GM12878 (cell line): ENCODE measurements at regions not wholly inside any gene's neighbourhood (a gene's known extent, or its start where the extent isn't known, plus 50 kb on each side); places are given as distances from the start of the nearest gene placed in this dataset.
"Not testable (repeated sequence)": the region's sequence is repeated elsewhere in the genome, so short reads cannot be mapped to it uniquely, and the experiment has no call there.

Source experiments
- ATAC-seq: fragments of 200-7000 bp; cut with Tn5 transposase; 3 replicates; pipeline ENCODE4 v1.9.1; 2020; ENCODE audit warnings: mild to moderate bottlenecking, moderate library complexity
- BruUV-seq: library from RNA; stranded (reverse); fragments of 400-500 nt; replicated peaks from 2 replicates; lab custom pipeline; 2021; lab: Mats Ljungman, UMichigan
- CTCF ChIA-PET: fragments of 300-600 bp; sonication (Branson Sonifier 250); formaldehyde crosslinking; extraction: SDS; loops from one replicate; lab custom pipeline; 2021; ENCODE audit warnings: inconsistent platforms; lab: Yijun Ruan, JAX
- POLR2A ChIA-PET: fragments of 350-600 bp; formaldehyde crosslinking; extraction: SDS; loops from one replicate; lab custom pipeline; 2021; ENCODE audit warnings: inconsistent platforms; lab: Charles Lee
- RAD21 ChIA-PET: fragments of 300-600 bp; sonication (Branson Sonifier 250); formaldehyde crosslinking; loops from one replicate; lab custom pipeline; 2023; ENCODE audit warnings: antibody characterized with exemption; ENCODE audit not compliant: unreplicated experiment; lab: Charles Lee
- SMC1A ChIA-PET: fragments of 300-600 bp; sonication (Branson Sonifier 250); formaldehyde crosslinking; loops from one replicate; lab custom pipeline; 2023; ENCODE audit not compliant: unreplicated experiment, uncharacterized antibody; lab: Charles Lee
- DNase-seq: peaks from one replicate; pipeline ENCODE4 v3.0.0-alpha.2; 2011; ENCODE audit warnings: low read depth, low spot score
- FAIRE-seq: peaks from 3 replicates; lab custom pipeline; 2011; peaks lifted over from hg19 to GRCh38; lab: Jason Lieb, UNC
- H2AFZ ChIP-seq: 2 replicates; pipeline ENCODE4 v1.6.0; 2011; ENCODE audit warnings: low read depth, low read length, control low read depth; ENCODE audit not compliant: control insufficient read depth
- H3K27ac ChIP-seq: 2 replicates; pipeline ENCODE4 v1.5.1; 2011; ENCODE audit warnings: control low read depth; ENCODE audit not compliant: control insufficient read depth, insufficient read depth
- H3K27me3 ChIP-seq, 2 experiments: replicated peaks in 1 of 2; 2 replicates each; pipeline versions ENCODE4 v1.6.0 to v1.6.1; 2011; ENCODE audit warnings: low read length in 1 of 2; ENCODE audit not compliant: control insufficient read depth in 2 of 2, insufficient read depth in 2 of 2
- H3K36me3 ChIP-seq, 2 experiments: 2 replicates each; pipeline ENCODE4 v1.5.1; 2011; ENCODE audit warnings: low read length in 1 of 2; ENCODE audit not compliant: control insufficient read depth in 2 of 2, insufficient read depth in 2 of 2
- H3K4me1 ChIP-seq: 2 replicates; pipeline ENCODE4 v1.6.1; 2011; ENCODE audit warnings: mild to moderate bottlenecking, low read length, moderate library complexity, mixed read lengths; ENCODE audit not compliant: control insufficient read depth, insufficient read depth
- H3K4me2 ChIP-seq: 2 replicates; pipeline ENCODE4 v1.6.0; 2011; ENCODE audit warnings: control low read depth; ENCODE audit not compliant: control insufficient read depth, insufficient read depth
- H3K4me3 ChIP-seq: fragments of 200-600 bp; sonication (generic); 2 replicates; pipeline ENCODE4 v1.5.1; 2016
- H3K79me2 ChIP-seq: 2 replicates; pipeline ENCODE4 v1.6.0; 2011; ENCODE audit warnings: low read length; ENCODE audit not compliant: control insufficient read depth, insufficient read depth
- H3K9ac ChIP-seq: 2 replicates; pipeline ENCODE4 v1.8.0; 2011; ENCODE audit warnings: low read length, control low read depth, mixed read lengths; ENCODE audit not compliant: control insufficient read depth, insufficient read depth
- H3K9me3 ChIP-seq: replicated peaks from 3 replicates; pipeline ENCODE4 v1.5.1; 2011; ENCODE audit warnings: mild to moderate bottlenecking, low read length; ENCODE audit not compliant: control insufficient read depth, insufficient read depth
- H4K20me1 ChIP-seq: 2 replicates; pipeline ENCODE4 v1.6.0; 2011; ENCODE audit not compliant: control insufficient read depth, insufficient read depth
- E2F8 ChIP-seq: fragments of 450-650 bp; IDR thresholded peaks from 2 replicates; pipeline ENCODE4 v1.6.1; 2018; ENCODE audit warnings: mild to moderate bottlenecking, low read depth, moderate library complexity; ENCODE audit not compliant: partially characterized antibody
- IRF4 ChIP-seq: IDR thresholded peaks from 2 replicates; pipeline ENCODE4 v1.6.1; 2011; ENCODE audit warnings: low read depth, low read length
- MLLT1 ChIP-seq: fragments of 450-650 bp; IDR thresholded peaks from 2 replicates; pipeline ENCODE4 v1.6.1; 2016; ENCODE audit warnings: mild to moderate bottlenecking
- SIN3A ChIP-seq: IDR thresholded peaks from 2 replicates; pipeline ENCODE4 v1.6.1; 2012; ENCODE audit warnings: low read depth, low read length, improper control_type of control experiment
- SREBF2 ChIP-seq: IDR thresholded peaks from 2 replicates; pipeline ENCODE4 v1.6.1; 2012; ENCODE audit warnings: mild to moderate bottlenecking, low read length
- TCF12 ChIP-seq: IDR thresholded peaks from 2 replicates; pipeline ENCODE4 v1.6.1; 2011; ENCODE audit warnings: low read depth, mild to moderate bottlenecking, low read length
- WRNIP1 ChIP-seq: IDR thresholded peaks from 2 replicates; pipeline ENCODE4 v1.6.1; 2011; ENCODE audit warnings: low read depth, low read length, improper control_type of control experiment, borderline replicate concordance
- WGBS: methylation state at CpG from one replicate; pipeline ENCODE4 v1.1.6; 2016; ENCODE audit warnings: low lambda C conversion rate; ENCODE audit not compliant: insufficient replicate concordance, insufficient coverage; ENCODE audit errors: missing lambda C conversion rate; 5-methylcytosine and 5-hydroxymethylcytosine counted together
- in situ Hi-C: fragments of 300-500 bp; cut with MboI; formaldehyde crosslinking; loops from 9 replicates; pipeline ENCODE4 v1.14.3; 2018; ENCODE audit warnings: mixed read lengths
- intact Hi-C: fragments of 100-400 bp; cut with micrococcal nuclease; formaldehyde crosslinking; loops from one replicate; pipeline ENCODE4 v1.14.2; 2022; ENCODE audit not compliant: unreplicated experiment

- no peak for TF ChIP-seq MLLT1
- no peak for TF ChIP-seq E2F8
- TF ChIP-seq TCF12: no peak
- TF ChIP-seq WRNIP1: no peak
- no peak for TF ChIP-seq SREBF2
- TF ChIP-seq SIN3A: no peak
- TF ChIP-seq IRF4: no peak
Observed at GRCh38 chr14:49962621-49963020, 69.7 kb downstream of the ARF6 start (continued).

GRCh38 chr14:49965068-49965651 lies 72.3 kb downstream of the ARF6 start:
- H3K79me2 ChIP-seq, FAIRE-seq, in situ Hi-C loops, BruUV-seq, RAD21 ChIA-PET, H2AFZ ChIP-seq, H3K27ac ChIP-seq, H4K20me1 ChIP-seq, H3K9me3 ChIP-seq, CTCF ChIA-PET, H3K9ac ChIP-seq, POLR2A ChIA-PET, H3K4me3 ChIP-seq, ATAC-seq, H3K27me3 ChIP-seq, intact Hi-C loops, DNase-seq, H3K36me3 ChIP-seq, H3K4me2 ChIP-seq: not testable (repeated sequence)
- 94% methylated on average over 8 of the region's 8 CpGs for WGBS
- SMC1A ChIA-PET: interaction anchor here (0.6 kb wide), 1 partner anchor 895 kb away, joined by 4 read pairs; no protein-coding TSS in a partner anchor
- peaks cover 34% of the 10 kb centered on the region for H3K4me1 ChIP-seq
